ENCODE measurements at regions not wholly inside any gene's neighbourhood (a gene's known extent, or its start where the extent isn't known, plus 50 kb on each side); places are given as distances from the start of the nearest gene placed in this dataset.

DNA sequence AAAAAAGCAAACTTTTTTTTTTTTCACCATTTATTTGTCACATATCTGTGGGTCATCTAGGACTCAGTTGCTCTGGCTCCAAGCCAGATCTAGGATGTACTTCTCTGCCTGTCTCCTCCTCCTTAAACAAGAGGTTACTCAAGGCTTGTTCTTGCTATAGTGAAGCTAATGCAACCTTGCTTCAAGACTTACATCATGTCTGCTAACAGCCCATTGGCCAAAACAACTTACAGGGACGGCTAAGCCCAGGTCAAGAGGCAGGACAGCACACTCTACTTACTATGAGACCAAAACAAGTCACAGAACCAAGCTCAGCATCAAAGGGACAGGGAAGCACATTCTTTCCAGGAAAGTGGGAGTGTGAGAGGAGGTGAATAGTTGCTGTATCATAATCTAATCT lies 123.8 kb upstream of the BNIP2 start:
- TF ChIP-seq, protein P1, sequence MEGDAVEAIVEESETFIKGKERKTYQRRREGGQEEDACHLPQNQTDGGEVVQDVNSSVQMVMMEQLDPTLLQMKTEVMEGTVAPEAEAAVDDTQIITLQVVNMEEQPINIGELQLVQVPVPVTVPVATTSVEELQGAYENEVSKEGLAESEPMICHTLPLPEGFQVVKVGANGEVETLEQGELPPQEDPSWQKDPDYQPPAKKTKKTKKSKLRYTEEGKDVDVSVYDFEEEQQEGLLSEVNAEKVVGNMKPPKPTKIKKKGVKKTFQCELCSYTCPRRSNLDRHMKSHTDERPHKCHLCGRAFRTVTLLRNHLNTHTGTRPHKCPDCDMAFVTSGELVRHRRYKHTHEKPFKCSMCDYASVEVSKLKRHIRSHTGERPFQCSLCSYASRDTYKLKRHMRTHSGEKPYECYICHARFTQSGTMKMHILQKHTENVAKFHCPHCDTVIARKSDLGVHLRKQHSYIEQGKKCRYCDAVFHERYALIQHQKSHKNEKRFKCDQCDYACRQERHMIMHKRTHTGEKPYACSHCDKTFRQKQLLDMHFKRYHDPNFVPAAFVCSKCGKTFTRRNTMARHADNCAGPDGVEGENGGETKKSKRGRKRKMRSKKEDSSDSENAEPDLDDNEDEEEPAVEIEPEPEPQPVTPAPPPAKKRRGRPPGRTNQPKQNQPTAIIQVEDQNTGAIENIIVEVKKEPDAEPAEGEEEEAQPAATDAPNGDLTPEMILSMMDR (IDR thresholded peaks at IDR 0.05; ENCODE audit: insufficient read depth, low read length, poor library complexity, severe bottlenecking), result no peak
- no peak for TF ChIP-seq EZH2phosphoT487 (conservative IDR thresholded peaks at IDR 0.05; ENCODE audit: low read length)
